HCT116 (cell line): ENCODE measurements at regions not wholly inside any gene's neighbourhood (a gene's known extent, or its start where the extent isn't known, plus 50 kb on each side); places are given as distances from the start of the nearest gene placed in this dataset.

ENCODE experiments used
- ATAC-seq: fragments of 200-7000 bp; cut with Tn5 transposase; 2 replicates; pipeline ENCODE4 v1.9.1; 2020; ENCODE audit warnings: mild to moderate bottlenecking, moderate library complexity
- BruUV-seq: library from RNA; stranded (reverse); fragments of 400-500 nt; replicated peaks from 2 replicates; lab custom pipeline; 2021; lab: Mats Ljungman, UMichigan
- CTCF ChIA-PET: fragments of 300-600 bp; sonication (Branson Sonifier 250); formaldehyde crosslinking; loops from one replicate; lab custom pipeline; 2021; ENCODE audit warnings: antibody characterized with exemption; lab: Charles Lee
- POLR2A ChIA-PET: fragments of 300-600, 350-600 bp; sonication (Branson Sonifier 250); formaldehyde crosslinking; loops from one replicate; lab custom pipeline; 2021; ENCODE audit warnings: antibody characterized with exemption; lab: Charles Lee
- RAD21 ChIA-PET, 2 experiments: fragments of 300-600 bp; sonication (Branson Sonifier 250); formaldehyde crosslinking; loops; one replicate each; lab custom pipeline; 2023; ENCODE audit warnings: low total read pairs in 2 of 2; ENCODE audit not compliant: uncharacterized antibody in 2 of 2, unreplicated experiment in 2 of 2, low non-redundant PET in 1 of 2; lab: Charles Lee
- DNase-seq: peaks from one replicate; pipeline ENCODE4 v3.0.0-alpha.2; 2010; ENCODE audit warnings: low read depth, low spot score
- H2AFZ ChIP-seq: fragments of 200-600 bp; shearing (Covaris generic), sonication (generic); 2 replicates; pipeline ENCODE4 v1.6.1; 2017; ENCODE audit warnings: low read depth, mixed run types, mixed read lengths, antibody characterized with exemption, low read length; ENCODE audit not compliant: poor library complexity, severe bottlenecking
- H3K27ac ChIP-seq: 2 replicates; pipeline ENCODE4 v1.5.1; 2012; ENCODE audit warnings: low read depth, low read length
- H3K27me3 ChIP-seq: fragments of 200-600 bp; sonication (generic); 2 replicates; pipeline ENCODE4 v1.6.1; 2016; ENCODE audit warnings: mixed run types, low read length, mixed read lengths; ENCODE audit not compliant: insufficient read depth
- H3K36me3 ChIP-seq, 2 experiments: fragments of 200-500 bp in 1 of 2; fragments of 200-600 bp in 1 of 2; sonication (Bioruptor generic) in 1 of 2; sonication (generic) in 1 of 2; 2 replicates each; pipeline versions ENCODE4 v1.5.1 to v1.6.1; 2014 to 2016; ENCODE audit warnings: low read length in 2 of 2, inconsistent platforms in 1 of 2, mixed read lengths in 1 of 2, mixed run types in 1 of 2; ENCODE audit not compliant: insufficient read depth in 2 of 2, control insufficient read depth in 1 of 2
- H3K4me1 ChIP-seq, 2 experiments: fragments of 200-600 bp in 1 of 2; sonication (generic) in 1 of 2; 2 replicates each; pipeline versions ENCODE4 v1.5.1 to v1.6.1; 2012 to 2017; ENCODE audit warnings: low read length in 2 of 2, inconsistent platforms in 1 of 2, mild to moderate bottlenecking in 1 of 2, mixed read lengths in 1 of 2, mixed run types in 1 of 2, moderate library complexity in 1 of 2; ENCODE audit not compliant: insufficient read depth in 2 of 2, control insufficient read depth in 1 of 2
- H3K4me2 ChIP-seq: fragments of 200-600 bp; sonication (generic); 2 replicates; pipeline ENCODE4 v1.6.1; 2017; ENCODE audit warnings: mixed run types, low read length, mixed read lengths
- H3K4me3 ChIP-seq, 2 experiments: fragments of 200-600 bp in 1 of 2; sonication (generic) in 1 of 2; replicated peaks in 1 of 2; 2 replicates each; pipeline ENCODE4 v1.5.1; 2011 to 2016; ENCODE audit warnings: low read length in 2 of 2, control low read depth in 1 of 2, low read depth in 1 of 2, mild to moderate bottlenecking in 1 of 2, mixed read lengths in 1 of 2, mixed run types in 1 of 2
- H3K79me2 ChIP-seq: fragments of 200-600 bp; sonication (generic); 2 replicates; pipeline ENCODE4 v1.6.1; 2017; ENCODE audit warnings: mild to moderate bottlenecking, mixed run types, low read length, moderate library complexity, mixed read lengths; ENCODE audit not compliant: insufficient read depth
- H3K9ac ChIP-seq: fragments of 200-600 bp; sonication (generic); 2 replicates; pipeline ENCODE4 v1.6.1; 2016; ENCODE audit warnings: low read length, mixed read lengths
- H3K9me2 ChIP-seq: fragments of 200-600 bp; sonication (generic), shearing (Covaris generic); 2 replicates; pipeline ENCODE4 v1.6.1; 2017; ENCODE audit warnings: mixed run types, mild to moderate bottlenecking, moderate library complexity; ENCODE audit not compliant: insufficient read depth
- H3K9me3 ChIP-seq, 2 experiments: fragments of 200-500 bp in 1 of 2; fragments of 200-600 bp in 1 of 2; sonication (Bioruptor generic) in 1 of 2; sonication (generic) in 1 of 2; 2 replicates each; pipeline ENCODE4 v1.6.1; 2014 to 2017; ENCODE audit warnings: low read length in 2 of 2, mixed read lengths in 2 of 2, inconsistent platforms in 1 of 2, low read depth in 1 of 2, mild to moderate bottlenecking in 1 of 2, mixed run types in 1 of 2, moderate library complexity in 1 of 2; ENCODE audit not compliant: control insufficient read depth in 1 of 2, insufficient read depth in 1 of 2
- H4K20me1 ChIP-seq: fragments of 200-600 bp; sonication (generic), shearing (Covaris generic); 2 replicates; pipeline ENCODE4 v1.6.1; 2017; ENCODE audit warnings: mixed run types, mild to moderate bottlenecking, moderate library complexity; ENCODE audit not compliant: insufficient read depth
- CBX3 ChIP-seq: IDR thresholded peaks from 2 replicates; pipeline ENCODE4 v1.6.1; 2012; ENCODE audit warnings: low read depth
- CEBPB ChIP-seq: IDR thresholded peaks from 2 replicates; pipeline ENCODE4 v1.6.1; 2012; ENCODE audit warnings: low read depth
- CTCF ChIP-seq, 3 experiments: fragments of 200-600 bp in 1 of 3; sonication (generic) in 1 of 3; IDR thresholded peaks in 2 of 3; conservative IDR thresholded peaks in 1 of 3; 2 replicates each; pipeline ENCODE4 v1.5.1; 2012 to 2017; ENCODE audit warnings: low read depth in 2 of 3, low read length in 2 of 3, antibody characterized with exemption in 1 of 3, borderline replicate concordance in 1 of 3, control low read depth in 1 of 3, mild to moderate bottlenecking in 1 of 3, mixed read lengths in 1 of 3, mixed run types in 1 of 3, moderate library complexity in 1 of 3; ENCODE audit not compliant: insufficient read depth in 1 of 3
- JUND ChIP-seq: IDR thresholded peaks from 2 replicates; pipeline ENCODE4 v1.6.1; 2012
- POLR2AphosphoS5 ChIP-seq: IDR thresholded peaks from 2 replicates; pipeline ENCODE4 v1.6.1; 2011; ENCODE audit warnings: mild to moderate bottlenecking, low read depth, low read length, moderate library complexity
- RAD21 ChIP-seq: IDR thresholded peaks from 2 replicates; pipeline ENCODE4 v1.6.1; 2012; ENCODE audit warnings: low read depth, mild to moderate bottlenecking
- SIN3A ChIP-seq: IDR thresholded peaks from 2 replicates; pipeline ENCODE4 v1.6.1; 2012; ENCODE audit warnings: low read depth
- SP1 ChIP-seq: IDR thresholded peaks from 2 replicates; pipeline ENCODE4 v1.6.1; 2012; ENCODE audit warnings: low read depth
- YY1 ChIP-seq: IDR thresholded peaks from 2 replicates; pipeline ENCODE4 v1.6.1; 2011; ENCODE audit warnings: low read length, low read depth, moderate library complexity, mild to moderate bottlenecking; ENCODE audit not compliant: insufficient replicate concordance; ENCODE audit errors: extremely low read depth
- ZBTB33 ChIP-seq: IDR thresholded peaks from 2 replicates; pipeline ENCODE4 v1.6.1; 2011; ENCODE audit warnings: mild to moderate bottlenecking, low read length, moderate library complexity; ENCODE audit not compliant: insufficient replicate concordance; ENCODE audit errors: extremely low read depth
- ZFX ChIP-seq: fragments of 450-650 bp; IDR thresholded peaks from 2 replicates; pipeline ENCODE4 v1.6.1; 2017
- intact Hi-C: fragments of 100-400 bp; cut with micrococcal nuclease; formaldehyde crosslinking; loops from 2 replicates; pipeline ENCODE4 v1.10.0; 2022
- TF ChIP-seq, protein P1 (sequence below): IDR thresholded peaks from 2 replicates; pipeline ENCODE4 v1.6.1; 2012

DNA sequence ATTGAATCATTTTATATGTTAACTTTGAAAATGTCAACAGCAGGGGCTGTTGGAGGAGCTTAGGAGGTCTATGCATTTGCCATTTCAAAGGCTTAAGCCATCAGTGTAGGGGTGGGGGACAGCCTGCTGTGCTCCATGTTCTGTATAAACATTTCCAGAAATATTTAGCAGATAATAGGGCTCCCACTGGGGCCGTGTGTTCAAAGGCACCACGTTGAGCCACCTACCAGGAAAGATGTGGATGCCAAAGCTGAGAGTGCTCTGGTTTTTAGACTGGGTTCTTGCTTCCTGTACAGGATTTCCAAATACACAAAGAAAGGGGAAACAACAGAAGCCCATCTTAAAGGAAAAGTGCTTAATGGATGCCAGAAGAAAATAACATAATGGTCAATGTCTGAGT, 219.5 kb downstream of the CENPC start:
- no peak overlapping the region for H3K27ac ChIP-seq
- ChIA-PET RAD21 (no interaction called here), POLR2A (no interaction called here), CTCF (no interaction called here)
- no peaks in the 10 kb centered on the region for H3K79me2 ChIP-seq
- intact Hi-C loops, result loop anchor here (5.0 kb wide), 1 partner anchor 238 kb away; no protein-coding TSS in a partner anchor
- no peaks in the 10 kb centered on the region for H3K4me1 ChIP-seq
- H2AFZ ChIP-seq, result no peak overlapping the region
- DNase-seq, result no peak
- no peaks in the 10 kb centered on the region for H3K9me3 ChIP-seq
- H3K9ac ChIP-seq, result no peak overlapping the region
- H3K27me3 ChIP-seq, result no peaks in the 10 kb centered on the region
- H3K36me3 ChIP-seq, result no peaks in the 10 kb centered on the region
- H3K9me2 ChIP-seq, result no peaks in the 10 kb centered on the region
- no TSS peak for BruUV-seq
- H4K20me1 ChIP-seq, result no peaks in the 10 kb centered on the region
- H3K4me2 ChIP-seq, result no peak overlapping the region
- TF ChIP-seq CEBPB (no peak), RAD21 (no peak), CBX3 (no peak), ZBTB33 (no peak), SIN3A (no peak), ZFX (no peak), JUND (no peak), YY1 (no peak)
- TF ChIP-seq, protein P1, sequence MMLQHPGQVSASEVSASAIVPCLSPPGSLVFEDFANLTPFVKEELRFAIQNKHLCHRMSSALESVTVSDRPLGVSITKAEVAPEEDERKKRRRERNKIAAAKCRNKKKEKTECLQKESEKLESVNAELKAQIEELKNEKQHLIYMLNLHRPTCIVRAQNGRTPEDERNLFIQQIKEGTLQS, result no peak
- ATAC-seq, result no peak
- H3K4me3 ChIP-seq, result no peak overlapping the region

DNA sequence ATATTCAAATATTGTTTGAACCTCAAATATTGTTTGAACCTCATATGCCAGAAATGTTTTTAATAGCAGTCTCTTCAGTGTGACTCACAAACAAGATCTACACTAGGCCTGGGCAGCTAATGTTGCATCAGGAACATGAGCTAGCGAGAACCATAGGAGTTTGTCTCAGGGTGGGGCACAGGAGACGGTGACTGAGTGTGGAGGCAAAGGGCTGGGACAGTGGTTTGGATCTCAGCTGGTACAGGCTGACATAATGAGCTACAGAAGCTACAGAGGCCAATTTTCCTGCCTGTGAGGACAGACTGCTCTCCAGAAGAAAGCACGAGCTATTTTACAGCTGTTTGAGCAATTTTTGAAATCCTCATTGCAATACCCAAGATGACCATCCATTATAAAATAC, 224.7 kb downstream of the CENPC start:
- Histone ChIP-seq H3K4me1 (no peaks in the 10 kb centered on the region), H3K36me3 (no peaks in the 10 kb centered on the region), H3K4me3 (no peak overlapping the region), H3K79me2 (no peaks in the 10 kb centered on the region), H3K9ac (no peak overlapping the region), H3K9me2 (no peaks in the 10 kb centered on the region), H3K27ac (no peak overlapping the region), H3K27me3 (no peaks in the 10 kb centered on the region), H3K9me3 (no peaks in the 10 kb centered on the region), H3K4me2 (no peak overlapping the region), H2AFZ (no peak overlapping the region), H4K20me1 (no peaks in the 10 kb centered on the region; the same call in 1 of the 2 replicates)
- intact Hi-C loops, result no loop called here
- BruUV-seq, result no TSS peak
- CTCF ChIA-PET, result interaction anchor here (1.1 kb wide), 1 partner anchor 12 kb away, joined by 3 read pairs; no protein-coding TSS in a partner anchor
- DNase-seq (no peak), ATAC-seq (no peak)
- POLR2A ChIA-PET, result no interaction called here
- RAD21 ChIA-PET, result no interaction called here
- TF ChIP-seq CTCF (IDR thresholded peaks at IDR 0.05 in 2 of 3, conservative IDR thresholded peaks at IDR 0.05 in 1 of 3; ENCODE audit: borderline replicate concordance in 1 of 3, insufficient read depth in 1 of 3, low read depth in 2 of 3, low read length in 2 of 3), result no peak
- no peak for TF ChIP-seq CEBPB
- TF ChIP-seq ZBTB33, result no peak
- no peak for TF ChIP-seq POLR2AphosphoS5
- no peak for TF ChIP-seq SP1
- TF ChIP-seq SIN3A, result no peak
